GM12878 (cell line): ENCODE measurements at regions not wholly inside any gene's neighbourhood (a gene's known extent, or its start where the extent isn't known, plus 50 kb on each side); places are given as distances from the start of the nearest gene placed in this dataset.

Experiments
- ATAC-seq: fragments of 200-7000 bp; cut with Tn5 transposase; 3 replicates; pipeline ENCODE4 v1.9.1; 2020; ENCODE audit warnings: mild to moderate bottlenecking, moderate library complexity
- BruUV-seq: library from RNA; stranded (reverse); fragments of 400-500 nt; replicated peaks from 2 replicates; lab custom pipeline; 2021; lab: Mats Ljungman, UMichigan
- CTCF ChIA-PET: fragments of 300-600 bp; sonication (Branson Sonifier 250); formaldehyde crosslinking; extraction: SDS; loops from one replicate; lab custom pipeline; 2021; ENCODE audit warnings: inconsistent platforms; lab: Yijun Ruan, JAX
- POLR2A ChIA-PET: fragments of 350-600 bp; formaldehyde crosslinking; extraction: SDS; loops from one replicate; lab custom pipeline; 2021; ENCODE audit warnings: inconsistent platforms; lab: Charles Lee
- RAD21 ChIA-PET: fragments of 300-600 bp; sonication (Branson Sonifier 250); formaldehyde crosslinking; loops from one replicate; lab custom pipeline; 2023; ENCODE audit warnings: antibody characterized with exemption; ENCODE audit not compliant: unreplicated experiment; lab: Charles Lee
- SMC1A ChIA-PET: fragments of 300-600 bp; sonication (Branson Sonifier 250); formaldehyde crosslinking; loops from one replicate; lab custom pipeline; 2023; ENCODE audit not compliant: unreplicated experiment, uncharacterized antibody; lab: Charles Lee
- DNase-seq: peaks from one replicate; pipeline ENCODE4 v3.0.0-alpha.2; 2011; ENCODE audit warnings: low read depth, low spot score
- FAIRE-seq: peaks from 3 replicates; lab custom pipeline; 2011; peaks lifted over from hg19 to GRCh38; lab: Jason Lieb, UNC
- H2AFZ ChIP-seq: 2 replicates; pipeline ENCODE4 v1.6.0; 2011; ENCODE audit warnings: low read depth, low read length, control low read depth; ENCODE audit not compliant: control insufficient read depth
- H3K27ac ChIP-seq: 2 replicates; pipeline ENCODE4 v1.5.1; 2011; ENCODE audit warnings: control low read depth; ENCODE audit not compliant: control insufficient read depth, insufficient read depth
- H3K27me3 ChIP-seq, 2 experiments: replicated peaks in 1 of 2; 2 replicates each; pipeline versions ENCODE4 v1.6.0 to v1.6.1; 2011; ENCODE audit warnings: low read length in 1 of 2; ENCODE audit not compliant: control insufficient read depth in 2 of 2, insufficient read depth in 2 of 2
- H3K36me3 ChIP-seq, 2 experiments: 2 replicates each; pipeline ENCODE4 v1.5.1; 2011; ENCODE audit warnings: low read length in 1 of 2; ENCODE audit not compliant: control insufficient read depth in 2 of 2, insufficient read depth in 2 of 2
- H3K4me1 ChIP-seq: 2 replicates; pipeline ENCODE4 v1.6.1; 2011; ENCODE audit warnings: mild to moderate bottlenecking, low read length, moderate library complexity, mixed read lengths; ENCODE audit not compliant: control insufficient read depth, insufficient read depth
- H3K4me2 ChIP-seq: 2 replicates; pipeline ENCODE4 v1.6.0; 2011; ENCODE audit warnings: control low read depth; ENCODE audit not compliant: control insufficient read depth, insufficient read depth
- H3K4me3 ChIP-seq: fragments of 200-600 bp; sonication (generic); 2 replicates; pipeline ENCODE4 v1.5.1; 2016
- H3K79me2 ChIP-seq: 2 replicates; pipeline ENCODE4 v1.6.0; 2011; ENCODE audit warnings: low read length; ENCODE audit not compliant: control insufficient read depth, insufficient read depth
- H3K9ac ChIP-seq: 2 replicates; pipeline ENCODE4 v1.8.0; 2011; ENCODE audit warnings: low read length, control low read depth, mixed read lengths; ENCODE audit not compliant: control insufficient read depth, insufficient read depth
- H3K9me3 ChIP-seq: replicated peaks from 3 replicates; pipeline ENCODE4 v1.5.1; 2011; ENCODE audit warnings: mild to moderate bottlenecking, low read length; ENCODE audit not compliant: control insufficient read depth, insufficient read depth
- H4K20me1 ChIP-seq: 2 replicates; pipeline ENCODE4 v1.6.0; 2011; ENCODE audit not compliant: control insufficient read depth, insufficient read depth
- ATF3 ChIP-seq: IDR thresholded peaks from 2 replicates; pipeline ENCODE4 v1.6.1; 2011; ENCODE audit warnings: low read depth, mild to moderate bottlenecking, low read length, moderate library complexity, borderline replicate concordance; ENCODE audit errors: extremely low read depth
- CREB1 ChIP-seq: IDR thresholded peaks from 2 replicates; pipeline ENCODE4 v1.6.1; 2012; ENCODE audit warnings: low read depth, mild to moderate bottlenecking, inconsistent platforms
- IRF3 ChIP-seq: fragments of 450-650 bp; IDR thresholded peaks from 2 replicates; pipeline ENCODE4 v1.6.1; 2014; ENCODE audit warnings: mild to moderate bottlenecking
- JUND ChIP-seq: IDR thresholded peaks from 2 replicates; pipeline ENCODE4 v1.6.1; 2012; ENCODE audit warnings: low read depth, mild to moderate bottlenecking, low read length, improper control_type of control experiment, moderate library complexity
- YY1 ChIP-seq: IDR thresholded peaks from 2 replicates; pipeline ENCODE4 v1.6.1; 2011; ENCODE audit warnings: low read depth, mild to moderate bottlenecking, low read length
- ZNF384 ChIP-seq: IDR thresholded peaks from 2 replicates; pipeline ENCODE4 v1.6.1; 2012; ENCODE audit warnings: low read depth, mild to moderate bottlenecking, low read length, improper control_type of control experiment, borderline replicate concordance
- ZZZ3 ChIP-seq: IDR thresholded peaks from 2 replicates; pipeline ENCODE4 v1.6.1; 2011; ENCODE audit warnings: low read depth; ENCODE audit not compliant: control insufficient read depth, insufficient read length
- WGBS: methylation state at CpG from one replicate; pipeline ENCODE4 v1.1.6; 2016; ENCODE audit warnings: low lambda C conversion rate; ENCODE audit not compliant: insufficient replicate concordance, insufficient coverage; ENCODE audit errors: missing lambda C conversion rate; 5-methylcytosine and 5-hydroxymethylcytosine counted together
- in situ Hi-C: fragments of 300-500 bp; cut with MboI; formaldehyde crosslinking; loops from 9 replicates; pipeline ENCODE4 v1.14.3; 2018; ENCODE audit warnings: mixed read lengths
- intact Hi-C: fragments of 100-400 bp; cut with micrococcal nuclease; formaldehyde crosslinking; loops from one replicate; pipeline ENCODE4 v1.14.2; 2022; ENCODE audit not compliant: unreplicated experiment
- TF ChIP-seq, protein P1 (sequence below): fragments of 150-350 bp; IDR thresholded peaks from 2 replicates; pipeline ENCODE4 v1.6.1; 2016; ENCODE audit warnings: low read depth, low read length

DNA sequence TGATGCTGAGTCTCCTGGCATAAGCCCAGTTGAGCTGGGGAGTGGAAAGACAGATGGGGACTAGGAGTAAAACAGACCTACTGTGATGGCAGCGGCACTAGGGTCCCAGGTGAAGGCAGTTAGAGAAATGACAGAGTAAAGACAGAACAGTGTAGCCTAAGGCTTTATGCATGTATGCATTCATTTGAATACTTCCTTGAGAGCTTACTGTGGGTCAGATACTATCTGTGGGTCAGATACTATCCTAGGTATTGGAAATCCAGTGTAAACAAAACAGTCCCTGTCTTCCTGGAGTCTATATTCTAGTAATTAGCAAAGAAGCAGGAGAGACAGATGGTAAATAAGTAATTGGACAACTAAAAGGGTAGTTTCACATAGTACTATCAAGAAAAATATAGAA lies 73.7 kb upstream of the LRCH1 start:
- Histone ChIP-seq H3K9me3 (peaks cover 2% of the 10 kb centered on the region; the same call in 2 of the 3 replicates), H3K4me1 (no peaks in the 10 kb centered on the region), H3K27ac (no peak overlapping the region), H3K4me2 (no peak overlapping the region), H3K9ac (no peak overlapping the region), H2AFZ (no peak overlapping the region), H3K36me3 (no peaks in the 10 kb centered on the region), H3K27me3 (no peaks in the 10 kb centered on the region), H4K20me1 (no peaks in the 10 kb centered on the region), H3K79me2 (no peaks in the 10 kb centered on the region), H3K4me3 (no peak overlapping the region)
- in situ Hi-C loops: no loop called here
- no peak for ATAC-seq
- TF ChIP-seq JUND: no peak
- TF ChIP-seq, protein P1, sequence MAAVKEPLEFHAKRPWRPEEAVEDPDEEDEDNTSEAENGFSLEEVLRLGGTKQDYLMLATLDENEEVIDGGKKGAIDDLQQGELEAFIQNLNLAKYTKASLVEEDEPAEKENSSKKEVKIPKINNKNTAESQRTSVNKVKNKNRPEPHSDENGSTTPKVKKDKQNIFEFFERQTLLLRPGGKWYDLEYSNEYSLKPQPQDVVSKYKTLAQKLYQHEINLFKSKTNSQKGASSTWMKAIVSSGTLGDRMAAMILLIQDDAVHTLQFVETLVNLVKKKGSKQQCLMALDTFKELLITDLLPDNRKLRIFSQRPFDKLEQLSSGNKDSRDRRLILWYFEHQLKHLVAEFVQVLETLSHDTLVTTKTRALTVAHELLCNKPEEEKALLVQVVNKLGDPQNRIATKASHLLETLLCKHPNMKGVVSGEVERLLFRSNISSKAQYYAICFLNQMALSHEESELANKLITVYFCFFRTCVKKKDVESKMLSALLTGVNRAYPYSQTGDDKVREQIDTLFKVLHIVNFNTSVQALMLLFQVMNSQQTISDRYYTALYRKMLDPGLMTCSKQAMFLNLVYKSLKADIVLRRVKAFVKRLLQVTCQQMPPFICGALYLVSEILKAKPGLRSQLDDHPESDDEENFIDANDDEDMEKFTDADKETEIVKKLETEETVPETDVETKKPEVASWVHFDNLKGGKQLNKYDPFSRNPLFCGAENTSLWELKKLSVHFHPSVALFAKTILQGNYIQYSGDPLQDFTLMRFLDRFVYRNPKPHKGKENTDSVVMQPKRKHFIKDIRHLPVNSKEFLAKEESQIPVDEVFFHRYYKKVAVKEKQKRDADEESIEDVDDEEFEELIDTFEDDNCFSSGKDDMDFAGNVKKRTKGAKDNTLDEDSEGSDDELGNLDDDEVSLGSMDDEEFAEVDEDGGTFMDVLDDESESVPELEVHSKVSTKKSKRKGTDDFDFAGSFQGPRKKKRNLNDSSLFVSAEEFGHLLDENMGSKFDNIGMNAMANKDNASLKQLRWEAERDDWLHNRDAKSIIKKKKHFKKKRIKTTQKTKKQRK: no peak
- TF ChIP-seq CREB1: no peak
- no peak for TF ChIP-seq IRF3
- TF ChIP-seq ATF3: no peak
- no peak for TF ChIP-seq ZNF384
- no peak for TF ChIP-seq ZZZ3
- TF ChIP-seq YY1: no peak
- RAD21 ChIA-PET: no interaction called here
- BruUV-seq: no TSS peak
- 22% methylated on average over 1 of the region's 1 CpG for WGBS
- CTCF ChIA-PET: interaction anchor here (0.6 kb wide), 1 partner anchor 1392 kb away, joined by 3 read pairs; no protein-coding TSS in a partner anchor
- DNase-seq: no peak
- POLR2A ChIA-PET: no interaction called here
- no peak for FAIRE-seq
- SMC1A ChIA-PET: no interaction called here
- intact Hi-C loops: no loop called here
